DMS79 treated with DMSO at 0.1 percent for 48 hours (cell line): ENCODE measurements at regions not wholly inside any gene's neighbourhood (a gene's known extent, or its start where the extent isn't known, plus 50 kb on each side); places are given as distances from the start of the nearest gene placed in this dataset.

Experiments
- DNase-seq: peaks from one replicate; lab custom pipeline; 2025; lab: John Stamatoyannopoulos, UW

GRCh38 chr7:25752967-25753791 lies 398.8 kb upstream of the NFE2L3 start:
- DNase-seq = peak; percentile 97

GRCh38 chr7:25753837-25754236 lies 398.2 kb upstream of the NFE2L3 start:
- no peak for DNase-seq

GRCh38 chr7:25754333-25754732 lies 397.7 kb upstream of the NFE2L3 start:
- DNase-seq = no peak

GRCh38 chr7:25754751-25755150 lies 397.2 kb upstream of the NFE2L3 start:
- DNase-seq = no peak

GRCh38 chr7:25756601-25757000 lies 395.4 kb upstream of the NFE2L3 start:
- no peak for DNase-seq

- DNase-seq = peak; percentile 84
These were observed 393.4 kb upstream of the NFE2L3 start for GRCh38 chr7:25758559-25758958.

- no peak for DNase-seq
These were observed 392.7 kb upstream of the NFE2L3 start for GRCh38 chr7:25759286-25759685.

- no peak for DNase-seq
These were observed 392.2 kb upstream of the NFE2L3 start for GRCh38 chr7:25759748-25760147.

GRCh38 chr7:25762511-25763462 lies 389.2 kb upstream of the NFE2L3 start:
- no peak for DNase-seq

GRCh38 chr7:25763463-25763860 lies 388.5 kb upstream of the NFE2L3 start:
- no peak for DNase-seq

- no peak for DNase-seq
These were observed 386.8 kb upstream of the NFE2L3 start for GRCh38 chr7:25765110-25765655.

GRCh38 chr7:25770235-25770634 lies 381.8 kb upstream of the NFE2L3 start:
- DNase-seq = peak; percentile 57

- no peak for DNase-seq
These were observed 381.3 kb upstream of the NFE2L3 start for GRCh38 chr7:25770670-25771069.

- no peak for DNase-seq
These were observed 380.5 kb upstream of the NFE2L3 start for GRCh38 chr7:25771491-25771890.

GRCh38 chr7:25772802-25773201 lies 379.2 kb upstream of the NFE2L3 start:
- no peak for DNase-seq

- DNase-seq = no peak
These were observed 377.3 kb upstream of the NFE2L3 start for GRCh38 chr7:25774675-25775074.

GRCh38 chr7:25775570-25775969 lies 376.4 kb upstream of the NFE2L3 start:
- no peak for DNase-seq

- DNase-seq = no peak
These were observed 375.8 kb upstream of the NFE2L3 start for GRCh38 chr7:25775999-25776743.

- no peak for DNase-seq
These were observed 375.3 kb upstream of the NFE2L3 start for GRCh38 chr7:25776744-25777123.

GRCh38 chr7:25777969-25778708 lies 373.9 kb upstream of the NFE2L3 start:
- peak; percentile 97 for DNase-seq

- no peak for DNase-seq
These were observed 372.9 kb upstream of the NFE2L3 start for GRCh38 chr7:25779002-25779546.
